H1 (cell line): ENCODE measurements at regions not wholly inside any gene's neighbourhood (a gene's known extent, or its start where the extent isn't known, plus 50 kb on each side); places are given as distances from the start of the nearest gene placed in this dataset.

ENCODE experiments used
- CTCF ChIA-PET: fragments of 300-600 bp; sonication (Branson Sonifier 250); formaldehyde crosslinking; loops from one replicate; lab custom pipeline; 2021; ENCODE audit not compliant: partially characterized antibody; lab: Charles Lee
- POLR2A ChIA-PET: fragments of 300-600 bp; sonication (Branson Sonifier 250); formaldehyde crosslinking; loops from one replicate; lab custom pipeline; 2021; ENCODE audit warnings: inconsistent platforms; ENCODE audit not compliant: partially characterized antibody; lab: Charles Lee
- DNase-seq, 2 experiments: peaks; one replicate each; pipeline versions ENCODE4 v3.0.0 to v3.0.0-alpha.2; 2010 to 2022; ENCODE audit warnings: low spot score in 2 of 2, low read depth in 1 of 2, mixed read lengths in 1 of 2
- FAIRE-seq: peaks from 2 replicates; lab custom pipeline; 2011; peaks lifted over from hg19 to GRCh38; lab: Jason Lieb, UNC
- H2AFZ ChIP-seq: 2 replicates; pipeline ENCODE4 v1.8.1; 2012; ENCODE audit warnings: low read length, inconsistent platforms
- H2AK5ac ChIP-seq: 2 replicates; pipeline ENCODE4 v1.6.1; 2013; ENCODE audit warnings: low read depth, low read length
- H2BK120ac ChIP-seq: replicated peaks from 2 replicates; pipeline ENCODE3; 2013; ENCODE audit warnings: low read depth, low read length, inconsistent platforms
- H2BK12ac ChIP-seq: 2 replicates; pipeline ENCODE4 v1.6.1; 2013; ENCODE audit warnings: low read depth, low read length
- H2BK15ac ChIP-seq: 2 replicates; pipeline ENCODE4 v1.6.1; 2013; ENCODE audit warnings: low read length
- H2BK20ac ChIP-seq: 2 replicates; pipeline ENCODE4 v1.6.1; 2013; ENCODE audit warnings: low read length
- H2BK5ac ChIP-seq: 2 replicates; pipeline ENCODE4 v1.6.1; 2013; ENCODE audit warnings: low read depth, low read length
- H3K14ac ChIP-seq: 2 replicates; pipeline ENCODE4 v1.6.1; 2013; ENCODE audit warnings: inconsistent platforms; ENCODE audit not compliant: insufficient read length
- H3K18ac ChIP-seq: 2 replicates; pipeline ENCODE4 v1.6.1; 2013; ENCODE audit warnings: low read length; ENCODE audit errors: extremely low read depth
- H3K23ac ChIP-seq: 2 replicates; pipeline ENCODE4 v1.6.1; 2013; ENCODE audit warnings: inconsistent platforms; ENCODE audit not compliant: insufficient read length
- H3K23me2 ChIP-seq: 2 replicates; pipeline ENCODE4 v1.6.1; 2013; ENCODE audit warnings: low read depth, low read length
- H3K27ac ChIP-seq: 2 replicates; pipeline ENCODE4 v1.6.1; 2011; ENCODE audit warnings: low read depth, low read length, inconsistent platforms
- H3K27me3 ChIP-seq, 4 experiments: replicated peaks in 1 of 4; 1 replicate in 1 of 4; 2 replicates in 3 of 4; pipeline versions ENCODE4 v1.6.1 to v1.8.1; 2011 to 2013; ENCODE audit warnings: low read length in 3 of 4, mild to moderate bottlenecking in 3 of 4, inconsistent platforms in 2 of 4, mixed read lengths in 2 of 4, moderate library complexity in 1 of 4; ENCODE audit not compliant: control insufficient read depth in 3 of 4, insufficient read depth in 3 of 4; ENCODE audit errors: extremely low read depth in 1 of 4
- H3K36me3 ChIP-seq, 4 experiments: 2 replicates each; pipeline versions ENCODE4 v1.6.1 to v1.8.1; 2011 to 2013; ENCODE audit warnings: mild to moderate bottlenecking in 4 of 4, low read length in 3 of 4, moderate library complexity in 2 of 4, control low read depth in 1 of 4, inconsistent platforms in 1 of 4; ENCODE audit not compliant: insufficient read depth in 4 of 4, control insufficient read depth in 2 of 4
- H3K4ac ChIP-seq: replicated peaks from 2 replicates; pipeline ENCODE3; 2013; ENCODE audit warnings: low read length, low read depth, mixed read lengths, inconsistent platforms; ENCODE audit not compliant: insufficient read length
- H3K4me1 ChIP-seq, 4 experiments: replicated peaks in 1 of 4; 1 replicate in 1 of 4; 2 replicates in 3 of 4; pipeline versions ENCODE4 v1.6.1 to v1.8.1; 2011 to 2013; ENCODE audit warnings: low read length in 3 of 4, inconsistent platforms in 2 of 4, mixed read lengths in 1 of 4; ENCODE audit not compliant: insufficient read depth in 4 of 4, control insufficient read depth in 3 of 4
- H3K4me2 ChIP-seq, 2 experiments: 2 replicates each; pipeline versions ENCODE4 v1.6.1 to v1.8.1; 2011 to 2013; ENCODE audit warnings: low read depth in 2 of 2, low read length in 2 of 2, control low read depth in 1 of 2, inconsistent platforms in 1 of 2, mild to moderate bottlenecking in 1 of 2; ENCODE audit not compliant: insufficient read depth in 1 of 2
- H3K4me3 ChIP-seq, 4 experiments: fragments of 200-600, 300-600 bp in 1 of 4; sonication (generic), shearing (Covaris generic), sonication (Bioruptor Twin) in 1 of 4; 2 replicates each; pipeline versions ENCODE4 v1.5.1 to v1.8.1; 2011 to 2016; ENCODE audit warnings: low read length in 4 of 4, low read depth in 3 of 4, control low read depth in 2 of 4, inconsistent platforms in 2 of 4, mild to moderate bottlenecking in 2 of 4, mixed read lengths in 1 of 4, moderate library complexity in 1 of 4; ENCODE audit not compliant: insufficient read depth in 2 of 4; ENCODE audit errors: extremely low read depth in 1 of 4
- H3K56ac ChIP-seq: replicated peaks from 2 replicates; pipeline ENCODE3; 2013; ENCODE audit warnings: low read depth, mild to moderate bottlenecking, mixed read lengths, low read length, inconsistent platforms; ENCODE audit not compliant: insufficient read length
- H3K79me1 ChIP-seq: 2 replicates; pipeline ENCODE4 v1.6.1; 2013; ENCODE audit warnings: low read depth, low read length, control low read depth
- H3K79me2 ChIP-seq, 2 experiments: 2 replicates each; pipeline versions ENCODE4 v1.6.1 to v1.8.1; 2012 to 2013; ENCODE audit warnings: low read length in 2 of 2, mild to moderate bottlenecking in 2 of 2, inconsistent platforms in 1 of 2; ENCODE audit not compliant: insufficient read depth in 2 of 2, control insufficient read depth in 1 of 2
- H3K9ac ChIP-seq, 4 experiments: replicated peaks in 1 of 4; 1 replicate in 1 of 4; 2 replicates in 3 of 4; pipeline versions ENCODE4 v1.6.1 to v1.8.1; 2011 to 2013; ENCODE audit warnings: low read depth in 3 of 4, low read length in 3 of 4, control low read depth in 2 of 4, mild to moderate bottlenecking in 2 of 4, moderate library complexity in 2 of 4, inconsistent platforms in 1 of 4; ENCODE audit errors: extremely low read depth in 1 of 4
- H3K9me3 ChIP-seq, 2 experiments: 2 replicates each; pipeline versions ENCODE4 v1.6.1 to v1.8.1; 2012 to 2013; ENCODE audit warnings: mild to moderate bottlenecking in 2 of 2, moderate library complexity in 2 of 2, control low read depth in 1 of 2, inconsistent platforms in 1 of 2, low read depth in 1 of 2, low read length in 1 of 2, mixed read lengths in 1 of 2; ENCODE audit not compliant: insufficient read depth in 2 of 2
- H4K20me1 ChIP-seq, 2 experiments: replicated peaks in 1 of 2; 2 replicates each; pipeline versions ENCODE3 to v1.8.1; 2011 to 2013; ENCODE audit warnings: inconsistent platforms in 2 of 2, low read length in 2 of 2, mild to moderate bottlenecking in 1 of 2; ENCODE audit not compliant: insufficient read depth in 2 of 2, control insufficient read depth in 1 of 2
- H4K5ac ChIP-seq: 2 replicates; pipeline ENCODE4 v1.6.1; 2013; ENCODE audit warnings: low read length, low read depth, mixed read lengths, inconsistent platforms; ENCODE audit not compliant: insufficient read length
- H4K8ac ChIP-seq: 2 replicates; pipeline ENCODE4 v1.8.0; 2013; ENCODE audit warnings: mild to moderate bottlenecking, moderate library complexity, low read length, inconsistent platforms; ENCODE audit not compliant: insufficient read depth; ENCODE audit errors: extremely low read depth
- H4K91ac ChIP-seq: replicated peaks from 2 replicates; pipeline ENCODE3; 2013; ENCODE audit warnings: low read length, mixed read lengths, inconsistent platforms; ENCODE audit not compliant: insufficient read length
- CHD2 ChIP-seq: IDR thresholded peaks from 2 replicates; pipeline ENCODE4 v1.6.1; 2012; ENCODE audit warnings: low read length, improper control_type of control experiment
- CTBP2 ChIP-seq: IDR thresholded peaks from 2 replicates; pipeline ENCODE4 v1.7.0; 2011; ENCODE audit warnings: borderline replicate concordance, mild to moderate bottlenecking, moderate library complexity, mixed read lengths, low read length; ENCODE audit not compliant: insufficient read depth, insufficient read length
- EP300 ChIP-seq, 2 experiments: IDR thresholded peaks; 1 replicate in 1 of 2; 2 replicates in 1 of 2; pipeline ENCODE4 v1.6.1; 2011 to 2012; ENCODE audit warnings: low read depth in 2 of 2, low read length in 2 of 2, mild to moderate bottlenecking in 2 of 2, borderline replicate concordance in 1 of 2, inconsistent platforms in 1 of 2, moderate library complexity in 1 of 2
- MAFK ChIP-seq: IDR thresholded peaks from 2 replicates; pipeline ENCODE4 v1.6.1; 2012; ENCODE audit warnings: low read depth, mild to moderate bottlenecking, improper control_type of control experiment, low read length
- NRF1 ChIP-seq: IDR thresholded peaks from 2 replicates; pipeline ENCODE4 v1.6.1; 2011; ENCODE audit warnings: mild to moderate bottlenecking, low read depth, low read length, improper control_type of control experiment
- PHF8 ChIP-seq: fragments of 200-600 bp; sonication (generic); conservative IDR thresholded peaks from 2 replicates; pipeline ENCODE4 v1.7.1; 2012; ENCODE audit warnings: low read depth, mild to moderate bottlenecking, inconsistent platforms, low read length, moderate library complexity
- RBBP5 ChIP-seq: IDR thresholded peaks from 2 replicates; pipeline ENCODE4 v1.7.1; 2012; ENCODE audit warnings: low read depth, mild to moderate bottlenecking, inconsistent platforms, low read length, moderate library complexity, borderline replicate concordance
- RFX5 ChIP-seq: IDR thresholded peaks from 2 replicates; pipeline ENCODE4 v1.6.1; 2011; ENCODE audit warnings: low read depth, low read length, improper control_type of control experiment, borderline replicate concordance
- SP4 ChIP-seq: IDR thresholded peaks from 2 replicates; pipeline ENCODE4 v1.6.1; 2012; ENCODE audit warnings: low read length, inconsistent platforms
- TAF7 ChIP-seq: optimal IDR thresholded peaks from 2 replicates; pipeline ENCODE3; 2011; ENCODE audit warnings: low read depth, mild to moderate bottlenecking, inconsistent platforms, low read length, moderate library complexity, borderline replicate concordance
- YY1 ChIP-seq: IDR thresholded peaks from 2 replicates; pipeline ENCODE4 v1.6.1; 2011; ENCODE audit warnings: low read depth, mild to moderate bottlenecking, low read length
- WGBS, 2 experiments: shearing (Covaris generic) in 1 of 2; methylation state at CpG; one replicate each; pipeline versions ENCODE4 v1.1.6 to v1.1.7; 2013 to 2015; ENCODE audit warnings: low lambda C conversion rate in 2 of 2, mixed read lengths in 2 of 2, inconsistent platforms in 1 of 2, low coverage in 1 of 2, missing lambda C conversion rate in 1 of 2; ENCODE audit not compliant: insufficient replicate concordance in 2 of 2, insufficient coverage in 1 of 2, insufficient read length in 1 of 2; ENCODE audit errors: extremely low coverage in 1 of 2, missing lambda C conversion rate in 1 of 2; 5-methylcytosine and 5-hydroxymethylcytosine counted together
- TF ChIP-seq, protein P1 (sequence below): IDR thresholded peaks from 2 replicates; pipeline ENCODE4 v1.6.1; 2012; ENCODE audit warnings: inconsistent platforms
- TF ChIP-seq, protein P2 (sequence below): IDR thresholded peaks from 2 replicates; pipeline ENCODE4 v1.6.1; 2012; ENCODE audit warnings: inconsistent platforms

DNA sequence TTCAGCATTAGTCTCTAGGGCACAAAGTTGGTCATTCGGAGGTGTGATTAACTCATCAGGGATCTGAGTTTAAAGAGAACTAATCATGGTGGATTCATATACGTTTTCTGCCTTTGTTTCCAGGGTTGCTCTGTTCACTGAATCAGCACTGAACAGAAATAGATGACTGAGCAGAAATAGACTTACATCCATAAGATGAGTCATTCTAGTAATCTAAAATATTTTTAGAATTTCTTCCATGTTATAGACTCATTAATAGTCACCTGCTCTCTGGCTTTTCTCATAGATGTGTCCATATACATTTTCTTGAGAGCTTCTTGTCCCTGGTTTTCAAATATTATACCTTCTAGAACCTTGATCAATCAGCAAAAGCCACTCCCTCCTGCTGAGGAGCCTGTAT lies 837.6 kb upstream of the DPPA4 start:
- H3K36me3 ChIP-seq = no peaks in the 10 kb centered on the region
- FAIRE-seq = no peak
- CTCF ChIA-PET = no interaction called here
- TF ChIP-seq PHF8 (no peak), YY1 (no peak), MAFK (no peak), EP300 (IDR thresholded peaks at IDR 0.05; ENCODE audit: borderline replicate concordance in 1 of 2, low read depth in 2 of 2, low read length in 2 of 2) (no peak), SP4 (no peak), RBBP5 (no peak), TAF7 (no peak), NRF1 (no peak), CHD2 (no peak), RFX5 (no peak), CTBP2 (no peak)
- TF ChIP-seq, protein P1, sequence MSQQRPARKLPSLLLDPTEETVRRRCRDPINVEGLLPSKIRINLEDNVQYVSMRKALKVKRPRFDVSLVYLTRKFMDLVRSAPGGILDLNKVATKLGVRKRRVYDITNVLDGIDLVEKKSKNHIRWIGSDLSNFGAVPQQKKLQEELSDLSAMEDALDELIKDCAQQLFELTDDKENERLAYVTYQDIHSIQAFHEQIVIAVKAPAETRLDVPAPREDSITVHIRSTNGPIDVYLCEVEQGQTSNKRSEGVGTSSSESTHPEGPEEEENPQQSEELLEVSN = no peak
- TF ChIP-seq, protein P2, sequence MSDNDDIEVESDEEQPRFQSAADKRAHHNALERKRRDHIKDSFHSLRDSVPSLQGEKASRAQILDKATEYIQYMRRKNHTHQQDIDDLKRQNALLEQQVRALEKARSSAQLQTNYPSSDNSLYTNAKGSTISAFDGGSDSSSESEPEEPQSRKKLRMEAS = no peak

More for the DNA sequence above, 837.6 kb upstream of the DPPA4 start:
- Histone ChIP-seq H3K9ac (no peak overlapping the region), H3K23me2 (no peaks in the 10 kb centered on the region), H3K9me3 (no peaks in the 10 kb centered on the region), H3K4ac (no peak overlapping the region), H4K91ac (no peak overlapping the region), H4K20me1 (no peaks in the 10 kb centered on the region), H2BK12ac (no peak overlapping the region), H2BK20ac (no peak overlapping the region), H3K27ac (no peak overlapping the region), H3K4me1 (no peaks in the 10 kb centered on the region), H2BK5ac (no peak overlapping the region), H2BK120ac (no peak overlapping the region), H2AFZ (no peak overlapping the region), H3K79me1 (no peaks in the 10 kb centered on the region), H4K8ac (no peak overlapping the region), H3K18ac (no peak overlapping the region), H4K5ac (no peak overlapping the region), H3K4me3 (no peak overlapping the region), H3K4me2 (no peak overlapping the region), H3K27me3 (peaks cover 0 to 1% (median 0%) of the 10 kb centered on the region in 4 experiments; a peak in 1 of 7 replicates), H2AK5ac (no peak overlapping the region), H3K14ac (no peak overlapping the region), H3K79me2 (no peaks in the 10 kb centered on the region), H3K23ac (no peak overlapping the region), H2BK15ac (no peak overlapping the region), H3K56ac (no peak overlapping the region)
- 87% methylated on average over 2 of the region's 2 CpGs; no CpG with 5 or more reads in 1 of the 2 experiments for WGBS, 2 experiments
- DNase-seq = no peak
- POLR2A ChIA-PET = no interaction called here
